Neutrophil (primary cell): ENCODE measurements at regions not wholly inside any gene's neighbourhood (a gene's known extent, or its start where the extent isn't known, plus 50 kb on each side); places are given as distances from the start of the nearest gene placed in this dataset.

Source experiments
- H3K27ac ChIP-seq: fragments of 200-600 bp; sonication (generic); 2 replicates; pipeline ENCODE4 v1.5.1; 2016; ENCODE audit warnings: mild to moderate bottlenecking, moderate library complexity
- H3K27me3 ChIP-seq: fragments of 200-600 bp; sonication (generic); 2 replicates; pipeline ENCODE4 v1.6.0; 2016; ENCODE audit warnings: mild to moderate bottlenecking
- H3K36me3 ChIP-seq: fragments of 200-600 bp; sonication (generic); 2 replicates; pipeline ENCODE4 v1.5.1; 2017
- H3K4me1 ChIP-seq, 2 experiments: fragments of 200-600 bp in 1 of 2; sonication (generic) in 1 of 2; 1 replicate in 1 of 2; 2 replicates in 1 of 2; pipeline versions ENCODE4 v1.5.1 to v1.6.1; 2013 to 2016; ENCODE audit warnings: low read depth in 1 of 2, low read length in 1 of 2, mild to moderate bottlenecking in 1 of 2, moderate library complexity in 1 of 2; ENCODE audit not compliant: control insufficient read depth in 1 of 2, insufficient read depth in 1 of 2
- H3K4me3 ChIP-seq, 2 experiments: fragments of 200-600 bp in 1 of 2; sonication (generic) in 1 of 2; 1 replicate in 1 of 2; 2 replicates in 1 of 2; pipeline ENCODE4 v1.5.1; 2013 to 2016; ENCODE audit warnings: low read depth in 1 of 2, low read length in 1 of 2, mild to moderate bottlenecking in 1 of 2, moderate library complexity in 1 of 2
- H3K9me3 ChIP-seq: fragments of 200-600 bp; sonication (generic); 2 replicates; pipeline ENCODE4 v1.5.1; 2016
- TF ChIP-seq, protein P1 (sequence below): fragments of 200-600 bp; sonication (generic); IDR thresholded peaks from 2 replicates; pipeline ENCODE4 v1.5.1; 2016; ENCODE audit warnings: antibody characterized with exemption

DNA sequence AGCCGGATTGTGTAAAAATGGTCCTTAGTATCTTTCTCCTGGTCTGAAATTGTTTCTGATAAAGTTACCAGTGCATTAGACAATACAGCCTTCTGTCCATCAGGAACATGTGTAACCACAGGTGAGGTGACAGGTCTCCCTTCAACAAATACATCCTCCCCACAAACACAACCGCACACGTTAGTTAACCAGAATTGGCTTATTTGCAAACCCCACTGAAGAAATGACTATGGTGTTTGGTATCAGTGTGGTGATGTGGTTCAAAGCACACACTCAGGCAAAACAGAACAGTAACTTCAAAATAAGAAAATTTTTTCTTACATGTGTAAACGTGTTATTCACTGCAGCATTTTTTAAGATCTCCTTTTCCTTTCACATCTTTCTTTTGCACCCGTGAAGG is 517.2 kb upstream of the NR5A2 start:
- Histone ChIP-seq H3K27me3 (no peaks in the 10 kb centered on the region), H3K27ac (no peak overlapping the region), H3K4me1 (no peaks in the 10 kb centered on the region), H3K9me3 (no peaks in the 10 kb centered on the region), H3K36me3 (no peaks in the 10 kb centered on the region), H3K4me3 (no peak overlapping the region)
- TF ChIP-seq, protein P1, sequence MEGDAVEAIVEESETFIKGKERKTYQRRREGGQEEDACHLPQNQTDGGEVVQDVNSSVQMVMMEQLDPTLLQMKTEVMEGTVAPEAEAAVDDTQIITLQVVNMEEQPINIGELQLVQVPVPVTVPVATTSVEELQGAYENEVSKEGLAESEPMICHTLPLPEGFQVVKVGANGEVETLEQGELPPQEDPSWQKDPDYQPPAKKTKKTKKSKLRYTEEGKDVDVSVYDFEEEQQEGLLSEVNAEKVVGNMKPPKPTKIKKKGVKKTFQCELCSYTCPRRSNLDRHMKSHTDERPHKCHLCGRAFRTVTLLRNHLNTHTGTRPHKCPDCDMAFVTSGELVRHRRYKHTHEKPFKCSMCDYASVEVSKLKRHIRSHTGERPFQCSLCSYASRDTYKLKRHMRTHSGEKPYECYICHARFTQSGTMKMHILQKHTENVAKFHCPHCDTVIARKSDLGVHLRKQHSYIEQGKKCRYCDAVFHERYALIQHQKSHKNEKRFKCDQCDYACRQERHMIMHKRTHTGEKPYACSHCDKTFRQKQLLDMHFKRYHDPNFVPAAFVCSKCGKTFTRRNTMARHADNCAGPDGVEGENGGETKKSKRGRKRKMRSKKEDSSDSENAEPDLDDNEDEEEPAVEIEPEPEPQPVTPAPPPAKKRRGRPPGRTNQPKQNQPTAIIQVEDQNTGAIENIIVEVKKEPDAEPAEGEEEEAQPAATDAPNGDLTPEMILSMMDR = no peak

DNA sequence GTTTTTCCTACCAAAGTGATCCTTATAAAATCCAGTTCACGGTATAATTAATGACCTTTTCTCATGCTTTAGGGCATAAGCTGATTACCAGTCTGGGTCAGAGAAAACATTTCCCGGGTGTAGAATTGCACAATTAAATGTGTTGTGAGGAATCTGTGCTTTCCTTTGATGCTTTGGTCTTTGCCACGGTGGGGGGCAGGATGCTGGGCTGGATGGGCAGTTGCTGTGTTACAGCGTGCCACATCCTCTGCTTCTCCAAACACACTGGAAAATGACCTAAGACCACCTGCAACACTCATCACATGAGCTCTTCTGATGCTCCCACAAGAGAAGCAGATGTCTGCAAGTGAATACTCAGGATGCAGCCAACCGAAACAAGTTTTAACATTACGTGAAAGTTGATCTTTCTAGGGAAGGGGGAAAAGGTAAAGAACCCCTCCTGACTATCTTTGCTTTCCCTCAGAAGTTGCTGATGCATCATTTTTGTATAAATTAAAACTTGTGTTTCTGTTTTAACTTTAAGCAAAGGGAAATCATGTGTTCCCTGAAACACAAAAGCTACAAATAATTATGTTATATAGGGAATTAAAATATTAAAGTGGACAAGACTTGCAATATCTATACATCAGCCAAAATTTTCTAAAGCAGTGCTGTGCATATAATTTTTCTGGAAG is 515.3 kb upstream of the NR5A2 start:
- TF ChIP-seq, protein P1 = no peak
- H3K27ac ChIP-seq = no peak overlapping the region
- H3K4me1 ChIP-seq = no peaks in the 10 kb centered on the region
- no peak overlapping the region for H3K4me3 ChIP-seq
- no peaks in the 10 kb centered on the region for H3K9me3 ChIP-seq
- H3K27me3 ChIP-seq = no peaks in the 10 kb centered on the region
- H3K36me3 ChIP-seq = no peaks in the 10 kb centered on the region

DNA sequence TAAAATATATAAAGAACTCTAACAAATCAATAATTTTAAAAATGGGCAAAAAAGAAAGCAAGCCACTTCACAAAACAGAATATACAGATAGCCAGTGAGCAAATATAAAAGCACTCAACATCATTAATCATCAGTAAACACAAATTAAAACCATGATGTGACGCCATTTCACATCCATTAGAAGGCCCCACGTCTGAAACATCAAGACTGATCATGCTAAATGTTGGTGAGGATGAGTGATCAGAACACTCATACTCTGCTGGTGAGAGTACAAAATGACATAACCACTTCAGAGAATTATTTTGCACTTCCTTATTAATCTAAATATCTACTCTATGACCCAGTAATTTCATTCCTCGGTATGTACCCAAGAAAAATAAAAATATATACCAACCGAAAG is 512.2 kb upstream of the NR5A2 start:
- H3K9me3 ChIP-seq = no peaks in the 10 kb centered on the region
- no peak overlapping the region for H3K27ac ChIP-seq
- no peaks in the 10 kb centered on the region for H3K4me1 ChIP-seq
- no peaks in the 10 kb centered on the region for H3K36me3 ChIP-seq
- TF ChIP-seq, protein P1 = no peak
- H3K4me3 ChIP-seq = no peak overlapping the region
- H3K27me3 ChIP-seq = no peaks in the 10 kb centered on the region

DNA sequence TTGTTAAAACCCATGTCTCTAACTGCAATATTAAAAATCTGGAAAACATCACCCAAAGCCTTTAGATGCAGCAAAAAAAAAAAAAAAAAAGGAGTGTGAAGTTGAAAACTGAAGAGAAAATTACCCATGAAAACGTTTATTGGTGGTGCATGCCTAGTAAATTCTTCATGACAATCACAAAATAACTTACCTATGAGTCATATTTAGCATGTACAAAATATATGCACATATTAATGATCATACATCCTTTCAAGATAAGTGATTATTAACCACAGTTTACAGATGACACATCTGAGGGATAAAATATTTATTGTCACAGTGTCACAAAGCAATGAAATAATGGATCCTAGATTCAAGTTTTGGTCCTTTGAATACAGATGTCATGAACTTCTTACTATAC is 505.2 kb upstream of the NR5A2 start:
- Histone ChIP-seq H3K4me1 (no peaks in the 10 kb centered on the region), H3K27ac (no peak overlapping the region), H3K36me3 (no peaks in the 10 kb centered on the region), H3K9me3 (no peaks in the 10 kb centered on the region), H3K4me3 (no peak overlapping the region), H3K27me3 (no peaks in the 10 kb centered on the region)
- TF ChIP-seq, protein P1 = no peak

DNA sequence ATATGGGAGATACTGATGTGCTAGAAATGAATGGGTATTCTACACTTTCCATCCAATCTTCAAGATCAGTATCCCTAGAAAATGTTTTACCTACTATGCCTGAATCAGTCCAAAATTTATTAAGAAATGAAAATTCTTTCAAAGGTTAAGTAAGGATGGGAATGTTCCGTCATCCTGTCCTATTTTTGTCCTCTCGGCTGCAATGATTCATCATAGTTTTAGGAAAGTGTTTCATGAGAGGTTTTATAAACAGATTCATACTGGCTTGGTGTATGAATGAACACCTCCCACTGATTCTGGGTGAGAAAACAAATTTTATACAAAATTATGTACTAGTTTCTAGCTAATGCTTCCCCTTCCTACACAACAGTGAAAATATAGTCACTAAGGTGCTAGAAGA is 504.6 kb upstream of the NR5A2 start:
- H3K9me3 ChIP-seq = no peaks in the 10 kb centered on the region
- TF ChIP-seq, protein P1 = no peak
- no peak overlapping the region for H3K27ac ChIP-seq
- no peak overlapping the region for H3K4me3 ChIP-seq
- no peaks in the 10 kb centered on the region for H3K27me3 ChIP-seq
- H3K4me1 ChIP-seq = no peaks in the 10 kb centered on the region
- no peaks in the 10 kb centered on the region for H3K36me3 ChIP-seq
